GM23338 (cell line): ENCODE measurements at regions not wholly inside any gene's neighbourhood (a gene's known extent, or its start where the extent isn't known, plus 50 kb on each side); places are given as distances from the start of the nearest gene placed in this dataset.

Experiments
- ATAC-seq: fragments of 200-7000 bp; cut with Tn5 transposase; 3 replicates; pipeline ENCODE4 v1.9.1; 2020
- DNase-seq: peaks from one replicate; pipeline ENCODE4 v3.0.0-alpha.2; 2015; ENCODE audit warnings: low spot score
- H2AFZ ChIP-seq: fragments of 200-600 bp; sonication (generic); 2 replicates; pipeline ENCODE4 v1.8.0; 2016; ENCODE audit warnings: antibody characterized with exemption, mild to moderate bottlenecking, moderate library complexity
- H3F3A ChIP-seq: fragments of 200-600 bp; sonication (generic); replicated peaks from 2 replicates; pipeline ENCODE4 v1.8.0; 2017; ENCODE audit warnings: antibody characterized with exemption, mixed run types, low read depth
- H3K27ac ChIP-seq: fragments of 200-600 bp; sonication (generic); 2 replicates; pipeline ENCODE4 v1.6.1; 2016; ENCODE audit warnings: low read depth
- H3K27me3 ChIP-seq: fragments of 200-600 bp; sonication (generic); 2 replicates; pipeline ENCODE4 v1.8.0; 2016; ENCODE audit warnings: mild to moderate bottlenecking, mixed run types, moderate library complexity; ENCODE audit not compliant: insufficient read depth
- H3K36me3 ChIP-seq: fragments of 200-600 bp; sonication (generic); 2 replicates; pipeline ENCODE4 v1.8.0; 2016; ENCODE audit warnings: mild to moderate bottlenecking; ENCODE audit not compliant: insufficient read depth
- H3K4me1 ChIP-seq: fragments of 200-600 bp; sonication (generic); 2 replicates; pipeline ENCODE4 v1.8.0; 2016; ENCODE audit warnings: mild to moderate bottlenecking, moderate library complexity; ENCODE audit not compliant: insufficient read depth
- H3K4me2 ChIP-seq: fragments of 200-600 bp; sonication (generic); 2 replicates; pipeline ENCODE4 v1.7.1; 2017; ENCODE audit warnings: mixed run types
- H3K4me3 ChIP-seq: fragments of 200-600 bp; sonication (generic); 2 replicates; pipeline ENCODE4 v1.6.1; 2016; ENCODE audit warnings: mixed run types
- H3K79me2 ChIP-seq: fragments of 200-600 bp; sonication (generic); replicated peaks from 2 replicates; pipeline ENCODE4 v1.8.0; 2017; ENCODE audit warnings: mild to moderate bottlenecking; ENCODE audit not compliant: insufficient read depth
- H3K9me2 ChIP-seq: fragments of 200-600 bp; sonication (generic); 2 replicates; pipeline ENCODE4 v1.8.0; 2017; ENCODE audit not compliant: insufficient read depth
- H4K20me1 ChIP-seq: fragments of 200-600 bp; sonication (generic); replicated peaks from 2 replicates; pipeline ENCODE4 v1.8.0; 2017; ENCODE audit warnings: mild to moderate bottlenecking; ENCODE audit not compliant: insufficient read depth
- H3K27ac Mint-ChIP-seq: 2 replicates; pipeline ENCODE4 v1.8.0; 2020; ENCODE audit warnings: inconsistent platforms, mild to moderate bottlenecking, moderate library complexity, mixed read lengths
- H3K27me3 Mint-ChIP-seq: 3 replicates; pipeline ENCODE4 v1.8.0; 2022; ENCODE audit warnings: low read depth, mild to moderate bottlenecking, moderate library complexity, mixed read lengths, inconsistent platforms; ENCODE audit not compliant: insufficient read depth, poor library complexity
- H3K36me3 Mint-ChIP-seq: 3 replicates; pipeline ENCODE4 v1.8.0; 2021; ENCODE audit warnings: low read depth, mild to moderate bottlenecking, inconsistent platforms, moderate library complexity, mixed read lengths
- H3K4me1 Mint-ChIP-seq: 3 replicates; pipeline ENCODE4 v1.8.0; 2020; ENCODE audit warnings: mild to moderate bottlenecking, inconsistent platforms, mixed read lengths
- H3K4me3 Mint-ChIP-seq: 3 replicates; pipeline ENCODE4 v1.8.0; 2021; ENCODE audit warnings: moderate library complexity, mild to moderate bottlenecking, inconsistent platforms, mixed read lengths
- H3K9me3 Mint-ChIP-seq: 3 replicates; pipeline ENCODE4 v1.8.0; 2020; ENCODE audit warnings: moderate library complexity, mild to moderate bottlenecking, inconsistent platforms, mixed read lengths
- CREB1 ChIP-seq: fragments of 250-450 bp; sonication (Bioruptor Pico); IDR thresholded peaks from 2 replicates; pipeline ENCODE4 v1.5.0; 2020; ENCODE audit warnings: low read depth, mild to moderate bottlenecking, moderate library complexity
- CTCF ChIP-seq, 2 experiments: fragments of 200-600 bp in 1 of 2; sonication (generic) in 1 of 2; conservative IDR thresholded peaks; 2 replicates each; pipeline versions ENCODE4 v1.5.1 to v1.6.1; 2016 to 2017; ENCODE audit warnings: antibody characterized with exemption in 2 of 2, low read depth in 2 of 2, mild to moderate bottlenecking in 2 of 2, moderate library complexity in 1 of 2
- EZH2 ChIP-seq: fragments of 200-600 bp; sonication (generic); IDR thresholded peaks from one replicate; pipeline ENCODE4 v1.8.0; 2017; ENCODE audit warnings: antibody characterized with exemption, mild to moderate bottlenecking, low read depth; ENCODE audit not compliant: unreplicated experiment
- EZH2phosphoT487 ChIP-seq: fragments of 200-600 bp; sonication (generic); IDR thresholded peaks from one replicate; pipeline ENCODE4 v1.8.1; 2018; ENCODE audit warnings: antibody characterized with exemption; ENCODE audit not compliant: unreplicated experiment
- JUNB ChIP-seq: IDR thresholded peaks from one replicate; pipeline ENCODE4 v1.6.1; 2016; ENCODE audit warnings: antibody characterized with exemption; ENCODE audit not compliant: unreplicated experiment
- NANOG ChIP-seq: IDR thresholded peaks from 2 replicates; pipeline ENCODE4 v1.6.1; 2016; ENCODE audit warnings: antibody characterized with exemption, borderline replicate concordance
- POLR2AphosphoS5 ChIP-seq: IDR thresholded peaks from 2 replicates; pipeline ENCODE4 v1.6.1; 2016; ENCODE audit warnings: antibody characterized with exemption, low read depth
- REST ChIP-seq: IDR thresholded peaks from one replicate; pipeline ENCODE4 v1.6.1; 2018; ENCODE audit warnings: antibody characterized with exemption; ENCODE audit not compliant: unreplicated experiment
- STAT1 ChIP-seq: IDR thresholded peaks from one replicate; pipeline ENCODE4 v1.6.1; 2016; ENCODE audit warnings: antibody characterized with exemption; ENCODE audit not compliant: unreplicated experiment
- ZNF114 ChIP-seq: fragments of 250-450 bp; sonication (Bioruptor Pico); IDR thresholded peaks from 2 replicates; pipeline ENCODE4 v1.5.0; 2020; ENCODE audit warnings: mild to moderate bottlenecking, moderate library complexity
- ZNF331 ChIP-seq: fragments of 250-450 bp; sonication (Bioruptor Pico); IDR thresholded peaks from 2 replicates; pipeline ENCODE4 v1.5.0; 2020; ENCODE audit warnings: low read depth, mild to moderate bottlenecking, moderate library complexity
- ZNF462 ChIP-seq: fragments of 250-450 bp; sonication (Bioruptor Pico); IDR thresholded peaks from 2 replicates; pipeline ENCODE4 v1.5.0; 2020; ENCODE audit warnings: mild to moderate bottlenecking, moderate library complexity
- TF ChIP-seq, protein P1 (sequence below): IDR thresholded peaks from 2 replicates; pipeline ENCODE4 v1.6.1; 2016; ENCODE audit warnings: antibody characterized with exemption

GRCh38 chr6:117028256-117028655 lies 151.2 kb downstream of the RFX6 start:
- Histone ChIP-seq H3K4me3 (no peak overlapping the region), H3K9me2 (no peaks in the 10 kb centered on the region), H3K4me1 (no peaks in the 10 kb centered on the region), H3K36me3 (no peaks in the 10 kb centered on the region), H3K27ac (no peak overlapping the region), H2AFZ (no peak overlapping the region), H3K4me2 (no peak overlapping the region), H3K79me2 (no peaks in the 10 kb centered on the region), H3F3A (no peaks in the 10 kb centered on the region), H3K27me3 (no peaks in the 10 kb centered on the region), H4K20me1 (no peaks in the 10 kb centered on the region)
- no peaks in the 10 kb centered on the region for H3K36me3 Mint-ChIP-seq
- no peak for TF ChIP-seq JUNB
- no peak for TF ChIP-seq ZNF114 (CRISPR knock-in tag)
- TF ChIP-seq EZH2phosphoT487, result no peak
- no peak for TF ChIP-seq ZNF331 (CRISPR knock-in tag)
- TF ChIP-seq REST, result no peak
- TF ChIP-seq, protein P1, sequence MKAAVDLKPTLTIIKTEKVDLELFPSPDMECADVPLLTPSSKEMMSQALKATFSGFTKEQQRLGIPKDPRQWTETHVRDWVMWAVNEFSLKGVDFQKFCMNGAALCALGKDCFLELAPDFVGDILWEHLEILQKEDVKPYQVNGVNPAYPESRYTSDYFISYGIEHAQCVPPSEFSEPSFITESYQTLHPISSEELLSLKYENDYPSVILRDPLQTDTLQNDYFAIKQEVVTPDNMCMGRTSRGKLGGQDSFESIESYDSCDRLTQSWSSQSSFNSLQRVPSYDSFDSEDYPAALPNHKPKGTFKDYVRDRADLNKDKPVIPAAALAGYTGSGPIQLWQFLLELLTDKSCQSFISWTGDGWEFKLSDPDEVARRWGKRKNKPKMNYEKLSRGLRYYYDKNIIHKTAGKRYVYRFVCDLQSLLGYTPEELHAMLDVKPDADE, result no peak
- no peak for TF ChIP-seq EZH2
- no peak for TF ChIP-seq POLR2AphosphoS5
- no peak for TF ChIP-seq CTCF (conservative IDR thresholded peaks at IDR 0.05; ENCODE audit: low read depth in 2 of 2)
- no peak for TF ChIP-seq CREB1 (CRISPR knock-in tag)
- TF ChIP-seq STAT1, result no peak
- TF ChIP-seq ZNF462, result no peak
- no peak for TF ChIP-seq NANOG
- DNase-seq (no peak), ATAC-seq (no peak)
- H3K9me3 Mint-ChIP-seq, result no peaks in the 10 kb centered on the region
- no peaks in the 10 kb centered on the region for H3K4me1 Mint-ChIP-seq
- H3K27ac Mint-ChIP-seq, result no peak overlapping the region
- H3K4me3 Mint-ChIP-seq, result no peak overlapping the region
- peaks cover 3% of the 10 kb centered on the region for H3K27me3 Mint-ChIP-seq
